GM21515 (cell line): ENCODE measurements at regions not wholly inside any gene's neighbourhood (a gene's known extent, or its start where the extent isn't known, plus 50 kb on each side); places are given as distances from the start of the nearest gene placed in this dataset.
"Not testable (repeated sequence)": the region's sequence is repeated elsewhere in the genome, so short reads cannot be mapped to it uniquely, and the experiment has no call there.

Source experiments
- ATAC-seq: cut with Tn5 transposase; IDR thresholded peaks from one replicate; pipeline ENCODE4 v1.9.1; 2021; ENCODE audit not compliant: unreplicated experiment

GRCh38 chrX:39677978-39678791 is 419.6 kb downstream of the BCOR start:
- no peak for ATAC-seq

GRCh38 chrX:39678914-39679313 is 418.8 kb downstream of the BCOR start:
- ATAC-seq, result no peak

- ATAC-seq, result no peak
These were observed 418.1 kb downstream of the BCOR start for GRCh38 chrX:39679497-39680157.

- ATAC-seq, result no peak
These were observed 415.9 kb downstream of the BCOR start for GRCh38 chrX:39681885-39682284.

- no peak for ATAC-seq
These were observed 415.0 kb downstream of the BCOR start for GRCh38 chrX:39682778-39683177.

- no peak for ATAC-seq
These were observed 409.6 kb downstream of the BCOR start for GRCh38 chrX:39688219-39688575.

GRCh38 chrX:39688576-39689375 is 409.0 kb downstream of the BCOR start:
- no peak for ATAC-seq

- no peak for ATAC-seq
These were observed 408.2 kb downstream of the BCOR start for GRCh38 chrX:39689376-39690104.

- no peak for ATAC-seq
These were observed 407.0 kb downstream of the BCOR start for GRCh38 chrX:39690541-39691415.

GRCh38 chrX:39691724-39692123 is 406.0 kb downstream of the BCOR start:
- ATAC-seq, result no peak

GRCh38 chrX:39692796-39693195 is 405.0 kb downstream of the BCOR start:
- ATAC-seq, result no peak

GRCh38 chrX:39693298-39693697 is 404.5 kb downstream of the BCOR start:
- no peak for ATAC-seq

- not testable (repeated sequence) for ATAC-seq
These were observed 395.1 kb downstream of the BCOR start for GRCh38 chrX:39702636-39703035.

GRCh38 chrX:39703307-39703706 is 394.5 kb downstream of the BCOR start:
- ATAC-seq, result no peak

- ATAC-seq, result no peak
These were observed 393.2 kb downstream of the BCOR start for GRCh38 chrX:39704590-39704989.

GRCh38 chrX:39705290-39705689 is 392.5 kb downstream of the BCOR start:
- ATAC-seq, result no peak

GRCh38 chrX:39709364-39709763 is 388.4 kb downstream of the BCOR start:
- ATAC-seq, result no peak

- no peak for ATAC-seq
These were observed 387.9 kb downstream of the BCOR start for GRCh38 chrX:39709812-39710211.

GRCh38 chrX:39710776-39711175 is 387.0 kb downstream of the BCOR start:
- no peak for ATAC-seq

GRCh38 chrX:39714471-39714870 is 383.3 kb downstream of the BCOR start:
- ATAC-seq, result no peak
